Esophagus muscularis mucosa (tissue), 4 donors: ENCODE measurements at regions not wholly inside any gene's neighbourhood (a gene's known extent, or its start where the extent isn't known, plus 50 kb on each side); places are given as distances from the start of the nearest gene placed in this dataset.
"Not testable (repeated sequence)": the region's sequence is repeated elsewhere in the genome, so short reads cannot be mapped to it uniquely, and the experiment has no call there.

Source experiments
- DNase-seq: peaks from one replicate; pipeline ENCODE4 v3.0.0-alpha.2; 2017; ENCODE audit errors: extremely low spot score
- H3K27ac ChIP-seq, 4 donors: fragments of 200-600 bp; sonication (generic); replicated peaks in 1 of 4; 1 replicate in 3 of 4; 2 replicates in 1 of 4; pipeline ENCODE4 v1.5.1; 2016 to 2019; ENCODE audit warnings: mild to moderate bottlenecking in 1 of 4
- H3K27me3 ChIP-seq, 4 donors: fragments of 200-600 bp; sonication (generic); one replicate each; pipeline versions ENCODE4 v1.5.1 to v1.6.0; 2016 to 2019
- H3K36me3 ChIP-seq, 4 donors: fragments of 200-600 bp; sonication (generic); one replicate each; pipeline ENCODE4 v1.5.1; 2016 to 2019
- H3K4me1 ChIP-seq, 4 donors: fragments of 200-600 bp; sonication (generic); one replicate each; pipeline ENCODE4 v1.5.1; 2016 to 2019
- H3K4me3 ChIP-seq, 4 donors: fragments of 200-600 bp; sonication (generic); 1 replicate in 2 of 4; 2 replicates in 2 of 4; pipeline ENCODE4 v1.5.1; 2016 to 2019; ENCODE audit warnings: mild to moderate bottlenecking in 4 of 4, moderate library complexity in 1 of 4
- H3K9me3 ChIP-seq, 4 donors: fragments of 200-600 bp; sonication (generic); 1 replicate in 3 of 4; 2 replicates in 1 of 4; pipeline ENCODE4 v1.5.1; 2016 to 2019
- WGBS: methylation state at CpG from one replicate; pipeline ENCODE4 v1.1.5; 2018; 5-methylcytosine and 5-hydroxymethylcytosine counted together
- intact Hi-C: fragments of 100-400 bp; cut with DNase I; formaldehyde crosslinking; loops from one replicate; pipeline ENCODE4 v1.15.1; 2023

DNA sequence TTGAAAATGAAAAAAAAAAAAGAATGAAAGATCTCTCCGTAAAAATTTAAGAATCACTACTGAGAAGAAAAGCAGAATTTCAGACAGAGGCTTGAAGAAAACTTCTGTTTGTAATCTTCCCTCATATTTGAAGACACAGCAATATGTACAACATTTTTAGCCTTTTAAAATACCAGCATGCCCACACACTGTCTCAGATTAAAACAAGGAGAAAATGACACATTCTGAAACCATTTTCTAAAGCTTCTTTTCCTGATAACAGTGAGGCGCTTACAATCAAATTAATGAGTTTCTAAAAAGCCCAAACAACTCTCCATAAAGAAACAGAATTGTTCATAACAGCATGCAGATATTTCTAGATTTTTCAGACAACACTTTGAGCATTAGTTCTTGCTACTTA is 317.4 kb downstream of the BCL2L11 start:
- H3K27ac ChIP-seq, DNase-seq, H3K9me3 ChIP-seq, H3K4me3 ChIP-seq, H3K4me1 ChIP-seq, H3K36me3 ChIP-seq, H3K27me3 ChIP-seq, intact Hi-C loops: not testable (repeated sequence)
- WGBS = 71% methylated on average over 2 of the region's 2 CpGs

GRCh38 chr2:111439237-111439636 is 318.5 kb downstream of the BCL2L11 start:
- 73% methylated on average over 4 of the region's 6 CpGs for WGBS

GRCh38 chr2:111441614-111442013 is 320.9 kb downstream of the BCL2L11 start:
- intact Hi-C loops, H3K27me3 ChIP-seq, H3K36me3 ChIP-seq, H3K9me3 ChIP-seq, H3K4me1 ChIP-seq, H3K4me3 ChIP-seq, DNase-seq, H3K27ac ChIP-seq: not testable (repeated sequence)
- 84% methylated on average over 3 of the region's 5 CpGs for WGBS

More at GRCh38 chr2:111439237-111439636, 318.5 kb downstream of the BCL2L11 start:
- H3K27ac ChIP-seq, intact Hi-C loops, H3K36me3 ChIP-seq, H3K4me1 ChIP-seq, H3K4me3 ChIP-seq, DNase-seq, H3K27me3 ChIP-seq, H3K9me3 ChIP-seq: not testable (repeated sequence)

- intact Hi-C loops, H3K36me3 ChIP-seq, H3K4me3 ChIP-seq, H3K9me3 ChIP-seq, H3K27ac ChIP-seq, DNase-seq, H3K27me3 ChIP-seq, H3K4me1 ChIP-seq: not testable (repeated sequence)
- WGBS = no CpG with 5 or more reads among the region's 8 CpGs
Observed at GRCh38 chr2:111442767-111443454, 322.2 kb downstream of the BCL2L11 start.

DNA sequence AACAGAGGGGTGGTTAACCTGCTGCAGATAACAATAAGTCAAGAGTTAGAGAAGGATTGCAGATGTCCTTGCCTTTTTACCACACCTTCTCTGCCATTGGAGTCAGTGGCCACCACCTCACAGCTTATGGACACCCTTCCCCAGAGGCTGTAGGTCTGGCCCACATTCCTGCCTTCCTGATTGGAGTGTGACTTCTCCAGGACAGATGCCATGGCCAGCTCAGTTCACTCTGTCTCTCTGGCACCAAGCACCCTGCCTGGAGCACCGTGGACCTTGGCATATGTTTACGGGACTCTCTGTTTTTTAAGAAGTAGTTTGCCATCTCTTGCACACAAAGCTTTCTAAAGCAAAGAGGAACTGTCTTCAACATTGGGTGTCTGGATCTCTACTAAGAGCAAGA is 323.8 kb downstream of the BCL2L11 start:
- H3K36me3 ChIP-seq, H3K4me3 ChIP-seq, H3K27me3 ChIP-seq, H3K4me1 ChIP-seq, DNase-seq, H3K27ac ChIP-seq, H3K9me3 ChIP-seq, intact Hi-C loops: not testable (repeated sequence)
- WGBS = no CpG with 5 or more reads among the region's 2 CpGs

- DNase-seq, H3K4me3 ChIP-seq, H3K27ac ChIP-seq, H3K27me3 ChIP-seq, intact Hi-C loops, H3K36me3 ChIP-seq, H3K9me3 ChIP-seq, H3K4me1 ChIP-seq: not testable (repeated sequence)
- WGBS = no CpG with 5 or more reads among the region's 7 CpGs
Observed at GRCh38 chr2:111445191-111445929, 324.6 kb downstream of the BCL2L11 start.

DNA sequence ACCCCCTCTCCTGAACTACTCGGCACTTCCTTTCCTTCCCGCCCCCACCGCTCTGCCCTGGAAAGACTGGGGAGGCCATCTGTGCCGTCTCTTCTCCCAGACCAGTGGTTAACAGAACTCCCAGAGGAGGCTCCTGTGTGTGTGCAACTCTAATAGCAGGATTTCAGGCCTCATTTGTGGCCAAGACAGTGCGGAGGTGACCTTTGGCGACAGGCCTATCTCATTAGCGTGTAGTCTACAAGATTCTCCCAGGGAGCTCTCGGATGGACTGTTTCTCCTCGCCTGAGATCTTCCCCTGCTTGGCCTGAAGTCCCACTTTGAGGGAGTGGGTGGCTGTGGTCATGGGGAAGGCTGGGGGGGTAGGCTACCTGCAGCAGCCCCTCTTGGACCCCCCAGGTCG is 325.2 kb downstream of the BCL2L11 start:
- H3K4me1 ChIP-seq, DNase-seq, H3K27ac ChIP-seq, intact Hi-C loops, H3K9me3 ChIP-seq, H3K4me3 ChIP-seq, H3K27me3 ChIP-seq, H3K36me3 ChIP-seq: not testable (repeated sequence)
- no CpG with 5 or more reads among the region's 10 CpGs for WGBS

DNA sequence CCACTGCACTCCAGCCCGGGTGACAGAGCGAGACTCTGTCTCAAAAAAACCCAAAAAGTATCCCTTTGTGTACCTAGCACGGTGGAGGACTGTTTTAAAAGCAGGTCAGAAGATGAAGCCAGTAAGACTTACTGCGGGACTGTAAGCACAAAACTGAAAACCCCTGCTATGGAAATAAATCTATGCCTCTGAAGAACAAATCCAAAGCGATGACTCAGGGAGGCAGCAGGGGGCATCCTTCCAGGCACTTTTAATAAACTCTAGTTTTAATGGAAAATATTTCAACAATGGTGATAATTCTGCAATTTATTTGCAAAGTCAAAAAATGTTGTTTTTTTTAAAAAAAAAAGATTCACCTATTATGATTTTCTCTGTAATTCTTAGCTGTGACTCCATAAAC is 326.8 kb downstream of the BCL2L11 start:
- H3K9me3 ChIP-seq, H3K4me1 ChIP-seq, H3K36me3 ChIP-seq, H3K27me3 ChIP-seq, H3K27ac ChIP-seq, DNase-seq, intact Hi-C loops, H3K4me3 ChIP-seq: not testable (repeated sequence)
- WGBS = 93% methylated on average over 2 of the region's 5 CpGs

DNA sequence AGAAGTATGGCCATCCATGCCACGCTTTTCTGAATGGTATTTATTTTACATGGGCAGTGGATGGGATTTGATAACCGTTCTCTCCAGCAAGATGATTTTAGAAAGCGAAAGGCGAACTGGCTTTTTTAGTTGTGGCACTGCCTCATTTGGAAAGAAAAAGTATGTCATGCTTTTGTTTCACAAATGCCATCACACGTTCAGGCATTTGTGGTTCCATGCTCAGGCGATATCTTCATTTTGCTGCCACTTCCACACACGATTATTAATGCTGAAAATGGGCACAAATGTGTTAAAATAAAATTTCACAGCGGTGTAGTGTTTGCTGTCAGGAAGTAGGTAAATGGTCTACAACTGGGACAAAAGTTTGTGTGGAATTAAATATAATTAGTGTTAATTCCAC is 328.1 kb downstream of the BCL2L11 start:
- DNase-seq, H3K4me1 ChIP-seq, H3K9me3 ChIP-seq, H3K27me3 ChIP-seq, H3K4me3 ChIP-seq, H3K36me3 ChIP-seq, H3K27ac ChIP-seq, intact Hi-C loops: not testable (repeated sequence)
- WGBS = no CpG with 5 or more reads among the region's 8 CpGs

DNA sequence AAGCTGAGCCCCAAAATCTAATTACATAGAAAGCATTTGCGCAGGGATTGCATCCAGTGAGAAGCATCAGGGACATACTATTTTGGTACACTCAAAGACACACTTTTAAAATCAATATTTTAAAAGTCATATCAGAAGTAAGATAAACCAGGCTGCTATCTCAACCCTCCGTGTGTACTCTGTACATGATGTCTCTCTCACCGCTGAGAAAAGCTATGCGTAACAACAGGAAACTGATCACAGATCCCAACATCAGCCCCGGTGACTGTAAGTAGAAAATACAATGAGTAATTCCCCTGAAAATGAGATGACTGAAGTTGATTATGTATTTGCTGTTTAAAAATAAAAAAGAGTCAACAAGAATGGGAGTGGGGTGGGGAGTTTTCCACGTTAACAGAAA is 329.8 kb downstream of the BCL2L11 start:
- WGBS = no CpG with 5 or more reads among the region's 6 CpGs
- H3K9me3 ChIP-seq, DNase-seq, H3K27ac ChIP-seq, H3K36me3 ChIP-seq, H3K4me3 ChIP-seq, H3K27me3 ChIP-seq, H3K4me1 ChIP-seq, intact Hi-C loops: not testable (repeated sequence)

- intact Hi-C loops, H3K27ac ChIP-seq, H3K9me3 ChIP-seq, H3K27me3 ChIP-seq, H3K36me3 ChIP-seq, DNase-seq, H3K4me1 ChIP-seq: not testable (repeated sequence)
- 86% methylated on average over 1 of the region's 9 CpGs for WGBS
- peak overlapping the region in 2 of 4 donors; percentile 13 to 15 for H3K4me3 ChIP-seq
Observed at GRCh38 chr2:111451692-111452199, 331.0 kb downstream of the BCL2L11 start.

GRCh38 chr2:111452208-111452607 is 331.5 kb downstream of the BCL2L11 start:
- 70% methylated on average over 7 of the region's 7 CpGs for WGBS
- H3K27ac ChIP-seq, DNase-seq: not testable (repeated sequence)

GRCh38 chr2:111453308-111453707 is 332.6 kb downstream of the BCL2L11 start:
- H3K4me1 ChIP-seq, intact Hi-C loops, H3K27me3 ChIP-seq, H3K4me3 ChIP-seq, H3K27ac ChIP-seq, H3K9me3 ChIP-seq, H3K36me3 ChIP-seq, DNase-seq: not testable (repeated sequence)
- WGBS = no CpG with 5 or more reads among the region's 2 CpGs

More at GRCh38 chr2:111452208-111452607, 331.5 kb downstream of the BCL2L11 start:
- H3K4me3 ChIP-seq = peak overlapping the region in 2 of 4 donors; percentile 13 to 15
- H3K4me1 ChIP-seq, H3K36me3 ChIP-seq, H3K27me3 ChIP-seq, intact Hi-C loops, H3K9me3 ChIP-seq: not testable (repeated sequence)
